Astrocyte of the cerebellum (primary cell): ENCODE measurements at regions not wholly inside any gene's neighbourhood (a gene's known extent, or its start where the extent isn't known, plus 50 kb on each side); places are given as distances from the start of the nearest gene placed in this dataset.
"Not testable (repeated sequence)": the region's sequence is repeated elsewhere in the genome, so short reads cannot be mapped to it uniquely, and the experiment has no call there.

Source experiments
- DNase-seq: peaks from one replicate; pipeline ENCODE4 v3.0.0-alpha.2; 2011; ENCODE audit warnings: low read depth
- H3K4me3 ChIP-seq: 2 replicates; pipeline ENCODE4 v1.5.1; 2011; ENCODE audit warnings: mild to moderate bottlenecking, low read depth, low read length, moderate library complexity
- CTCF ChIP-seq: IDR thresholded peaks from 2 replicates; pipeline ENCODE4 v1.5.1; 2012; ENCODE audit warnings: low read length, low read depth, moderate library complexity, mild to moderate bottlenecking; ENCODE audit errors: missing control alignments
- in situ Hi-C: cut with HindIII; loops from 2 replicates; pipeline ENCODE4 v1.10.0; 2017; ENCODE audit warnings: low sequenced_read_pairs

- no peak overlapping the region for H3K4me3 ChIP-seq
- no peak for TF ChIP-seq CTCF
- in situ Hi-C loops, result no loop called here
- no peak for DNase-seq
These were observed 186.8 kb upstream of the RBM19 start for GRCh38 chr12:114152890-114153289.

- DNase-seq, result no peak
- in situ Hi-C loops, result no loop called here
- H3K4me3 ChIP-seq, result no peak overlapping the region
- no peak for TF ChIP-seq CTCF
These were observed 185.9 kb upstream of the RBM19 start for GRCh38 chr12:114152066-114152465.

GRCh38 chr12:114150584-114150983 lies 184.5 kb upstream of the RBM19 start:
- in situ Hi-C loops, DNase-seq, H3K4me3 ChIP-seq: not testable (repeated sequence)

- no peak for DNase-seq
- in situ Hi-C loops, result no loop called here
- TF ChIP-seq CTCF, result no peak
- H3K4me3 ChIP-seq, result no peak overlapping the region
These were observed 175.9 kb upstream of the RBM19 start for GRCh38 chr12:114141921-114142564.

- no peak for TF ChIP-seq CTCF
- in situ Hi-C loops, result no loop called here
- H3K4me3 ChIP-seq, result no peak overlapping the region
- DNase-seq, result no peak
These were observed 174.5 kb upstream of the RBM19 start for GRCh38 chr12:114140576-114140975.

- TF ChIP-seq CTCF, result no peak
These were observed 170.5 kb upstream of the RBM19 start for GRCh38 chr12:114136631-114137030.

GRCh38 chr12:114134922-114135321 lies 168.8 kb upstream of the RBM19 start:
- in situ Hi-C loops, result no loop called here
- no peak for TF ChIP-seq CTCF
- H3K4me3 ChIP-seq, result no peak overlapping the region
- DNase-seq, result no peak

More at GRCh38 chr12:114136631-114137030, 170.5 kb upstream of the RBM19 start:
- H3K4me3 ChIP-seq, result no peak overlapping the region
- in situ Hi-C loops, result no loop called here
- no peak for DNase-seq
